DND-41 (cell line): ENCODE measurements at regions not wholly inside any gene's neighbourhood (a gene's known extent, or its start where the extent isn't known, plus 50 kb on each side); places are given as distances from the start of the nearest gene placed in this dataset.

ENCODE experiments used
- ATAC-seq: fragments of 200-7000 bp; cut with Tn5 transposase; 3 replicates; pipeline ENCODE4 v1.9.1; 2021; ENCODE audit warnings: low read depth; ENCODE audit not compliant: insufficient read depth
- DNase-seq: peaks from one replicate; pipeline ENCODE4 v3.0.0-alpha.2; 2020
- H2AFZ ChIP-seq: 2 replicates; pipeline ENCODE4 v1.6.0; 2012; ENCODE audit warnings: low read depth, low read length
- H3K27ac ChIP-seq: 2 replicates; pipeline ENCODE4 v1.5.1; 2012; ENCODE audit warnings: low read length, inconsistent platforms
- H3K27me3 ChIP-seq: fragments of 200-600 bp; sonication (generic); 2 replicates; pipeline ENCODE4 v1.6.0; 2012; ENCODE audit warnings: low read length, mild to moderate bottlenecking, inconsistent platforms; ENCODE audit not compliant: insufficient read depth, poor library complexity
- H3K36me3 ChIP-seq: 2 replicates; pipeline ENCODE4 v1.5.1; 2012; ENCODE audit warnings: low read length, inconsistent platforms; ENCODE audit not compliant: insufficient read depth
- H3K4me1 ChIP-seq: 2 replicates; pipeline ENCODE4 v1.5.1; 2012; ENCODE audit warnings: mild to moderate bottlenecking, low read length; ENCODE audit not compliant: insufficient read depth
- H3K4me2 ChIP-seq: 2 replicates; pipeline ENCODE4 v1.6.0; 2012; ENCODE audit warnings: mild to moderate bottlenecking, moderate library complexity, low read length, inconsistent platforms; ENCODE audit not compliant: insufficient read depth
- H3K4me3 ChIP-seq, 2 experiments: fragments of 200-600 bp in 1 of 2; shearing (Covaris generic) in 1 of 2; 2 replicates each; pipeline ENCODE4 v1.5.1; 2012 to 2016; ENCODE audit warnings: inconsistent platforms in 2 of 2, low read length in 2 of 2, mild to moderate bottlenecking in 2 of 2, low read depth in 1 of 2, moderate library complexity in 1 of 2
- H3K79me2 ChIP-seq: 2 replicates; pipeline ENCODE4 v1.6.0; 2012; ENCODE audit warnings: low read length, inconsistent platforms; ENCODE audit not compliant: insufficient read depth
- H3K9ac ChIP-seq: 2 replicates; pipeline ENCODE4 v1.6.0; 2012; ENCODE audit warnings: low read depth, mild to moderate bottlenecking, inconsistent platforms, low read length, moderate library complexity
- H3K9me3 ChIP-seq: 2 replicates; pipeline ENCODE4 v1.5.1; 2012; ENCODE audit warnings: low read length, moderate library complexity, mild to moderate bottlenecking, inconsistent platforms; ENCODE audit not compliant: insufficient read depth, severe bottlenecking
- H4K20me1 ChIP-seq: 2 replicates; pipeline ENCODE4 v1.6.0; 2012; ENCODE audit warnings: low read length; ENCODE audit not compliant: insufficient read depth
- CTCF ChIP-seq: IDR thresholded peaks from 2 replicates; pipeline ENCODE4 v1.5.1; 2012; ENCODE audit warnings: borderline replicate concordance, low read length, moderate library complexity, mild to moderate bottlenecking; ENCODE audit not compliant: poor library complexity, severe bottlenecking; ENCODE audit errors: extremely low read depth
- EZH2 ChIP-seq: IDR thresholded peaks from 3 replicates; pipeline ENCODE4 v1.6.1; 2012; ENCODE audit warnings: borderline replicate concordance, low read depth, mild to moderate bottlenecking, moderate library complexity, low read length, inconsistent platforms; ENCODE audit not compliant: severe bottlenecking

- Histone ChIP-seq H3K9me3 (no peaks in the 10 kb centered on the region), H2AFZ (no peak overlapping the region), H3K27ac (no peak overlapping the region), H4K20me1 (no peaks in the 10 kb centered on the region), H3K36me3 (no peaks in the 10 kb centered on the region), H3K4me3 (no peak overlapping the region), H3K27me3 (no peaks in the 10 kb centered on the region), H3K4me2 (no peak overlapping the region), H3K9ac (no peak overlapping the region), H3K79me2 (no peaks in the 10 kb centered on the region), H3K4me1 (no peaks in the 10 kb centered on the region)
- DNase-seq (no peak), ATAC-seq (no peak)
- TF ChIP-seq EZH2 (no peak), CTCF (no peak)
Observed at GRCh38 chr2:126494593-126494992, 161.4 kb upstream of the GYPC start.

DNA sequence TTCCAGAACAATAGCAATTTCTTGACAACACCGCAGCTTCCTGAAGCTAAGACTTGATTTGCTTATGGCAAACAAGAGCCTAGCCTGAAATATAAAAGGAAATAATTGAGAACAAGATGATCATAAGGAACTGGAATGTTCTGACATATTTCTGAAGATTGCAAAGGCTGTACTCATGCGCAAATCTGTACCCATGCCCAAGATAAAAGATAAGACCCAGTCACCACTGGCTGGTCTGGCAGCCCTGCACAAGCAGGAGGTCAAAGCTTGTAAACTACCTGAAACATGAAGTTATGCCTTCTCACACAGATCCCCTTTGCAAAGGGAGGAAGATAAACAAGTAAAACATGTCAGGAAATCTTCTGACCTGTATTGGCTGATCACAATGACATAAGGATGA is 160.8 kb upstream of the GYPC start:
- H3K4me3 ChIP-seq = no peak overlapping the region
- no peaks in the 10 kb centered on the region for H3K9me3 ChIP-seq
- no peak overlapping the region for H3K27ac ChIP-seq
- no peak for ATAC-seq
- H2AFZ ChIP-seq = no peak overlapping the region
- no peak overlapping the region for H3K4me2 ChIP-seq
- H3K4me1 ChIP-seq = no peaks in the 10 kb centered on the region
- H3K36me3 ChIP-seq = no peaks in the 10 kb centered on the region
- DNase-seq = no peak
- H3K79me2 ChIP-seq = no peaks in the 10 kb centered on the region
- H3K9ac ChIP-seq = no peak overlapping the region
- H4K20me1 ChIP-seq = no peaks in the 10 kb centered on the region
- TF ChIP-seq CTCF (no peak), EZH2 (no peak)
- H3K27me3 ChIP-seq = no peaks in the 10 kb centered on the region

DNA sequence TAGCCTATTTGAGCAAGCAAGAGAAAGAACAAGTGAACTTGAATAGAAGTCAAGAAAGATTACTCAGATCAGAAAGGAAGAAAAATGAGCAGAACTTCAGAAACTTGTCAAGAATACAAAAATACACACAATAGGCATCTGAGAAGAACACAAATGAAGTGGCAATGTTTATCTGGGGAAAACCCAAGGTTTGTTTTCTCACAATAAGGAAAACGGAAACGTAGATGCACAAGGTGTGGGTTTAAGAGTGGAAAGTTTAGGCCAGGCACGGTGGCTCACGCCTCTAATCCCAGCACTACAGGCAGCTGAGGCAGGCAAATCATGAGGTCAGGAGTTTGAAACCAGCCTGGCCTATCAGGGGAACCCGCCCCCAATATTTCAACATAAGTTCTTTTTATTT is 159.5 kb upstream of the GYPC start:
- TF ChIP-seq CTCF (no peak), EZH2 (no peak)
- H4K20me1 ChIP-seq = no peaks in the 10 kb centered on the region
- H2AFZ ChIP-seq = no peak overlapping the region
- no peak overlapping the region for H3K4me2 ChIP-seq
- no peaks in the 10 kb centered on the region for H3K79me2 ChIP-seq
- H3K9ac ChIP-seq = no peak overlapping the region
- H3K9me3 ChIP-seq = no peaks in the 10 kb centered on the region
- no peak overlapping the region for H3K4me3 ChIP-seq
- H3K36me3 ChIP-seq = no peaks in the 10 kb centered on the region
- no peaks in the 10 kb centered on the region for H3K27me3 ChIP-seq
- H3K4me1 ChIP-seq = no peaks in the 10 kb centered on the region
- no peak overlapping the region for H3K27ac ChIP-seq
- DNase-seq = no peak
- ATAC-seq = no peak

GRCh38 chr2:126503476-126503875 is 152.5 kb upstream of the GYPC start:
- DNase-seq = no peak
- Histone ChIP-seq H3K4me3 (no peak overlapping the region), H4K20me1 (no peaks in the 10 kb centered on the region), H3K9me3 (no peaks in the 10 kb centered on the region), H3K9ac (no peak overlapping the region), H3K27me3 (no peaks in the 10 kb centered on the region), H3K4me2 (no peak overlapping the region), H3K4me1 (no peaks in the 10 kb centered on the region), H2AFZ (no peak overlapping the region), H3K36me3 (no peaks in the 10 kb centered on the region), H3K27ac (no peak overlapping the region), H3K79me2 (no peaks in the 10 kb centered on the region)
- no peak for ATAC-seq
- no peak for TF ChIP-seq CTCF
- TF ChIP-seq EZH2 = no peak
